GM10266 (cell line): ENCODE measurements at regions not wholly inside any gene's neighbourhood (a gene's known extent, or its start where the extent isn't known, plus 50 kb on each side); places are given as distances from the start of the nearest gene placed in this dataset.

ENCODE experiments used
- DNase-seq: peaks from one replicate; pipeline ENCODE4 v3.0.0; 2012; ENCODE audit errors: extremely low spot score
- CTCF ChIP-seq: IDR thresholded peaks from 2 replicates; pipeline ENCODE4 v1.5.1; 2012; ENCODE audit warnings: mild to moderate bottlenecking, low read depth; ENCODE audit not compliant: control insufficient read depth, insufficient read depth; ENCODE audit errors: missing control alignments

- no peak for DNase-seq
- TF ChIP-seq CTCF: no peak
These were observed 440.2 kb downstream of the TBC1D32 start for GRCh38 chr6:120894077-120894476.

GRCh38 chr6:120876931-120877330, 457.3 kb downstream of the TBC1D32 start:
- no peak for TF ChIP-seq CTCF
- no peak for DNase-seq

DNA sequence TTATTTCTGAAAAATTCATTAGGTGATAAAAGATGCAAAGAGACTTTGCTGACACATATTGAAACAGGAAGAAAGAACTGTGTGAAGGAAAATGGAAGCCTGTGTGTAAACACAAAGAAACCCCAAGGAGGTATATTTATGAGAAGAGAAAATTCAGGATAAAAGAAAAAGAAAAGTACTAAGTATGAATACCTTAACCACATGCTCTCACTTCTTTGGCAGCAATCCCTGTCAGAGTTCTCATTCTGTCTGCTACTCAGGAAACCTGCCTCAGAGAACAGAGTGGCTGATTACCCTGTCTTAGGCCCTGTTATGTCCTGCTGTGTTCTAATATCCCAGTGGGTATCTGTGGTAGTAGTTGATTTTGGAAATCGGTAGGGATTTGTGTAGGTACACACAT, 457.9 kb downstream of the TBC1D32 start:
- TF ChIP-seq CTCF: no peak
- DNase-seq: no peak

DNA sequence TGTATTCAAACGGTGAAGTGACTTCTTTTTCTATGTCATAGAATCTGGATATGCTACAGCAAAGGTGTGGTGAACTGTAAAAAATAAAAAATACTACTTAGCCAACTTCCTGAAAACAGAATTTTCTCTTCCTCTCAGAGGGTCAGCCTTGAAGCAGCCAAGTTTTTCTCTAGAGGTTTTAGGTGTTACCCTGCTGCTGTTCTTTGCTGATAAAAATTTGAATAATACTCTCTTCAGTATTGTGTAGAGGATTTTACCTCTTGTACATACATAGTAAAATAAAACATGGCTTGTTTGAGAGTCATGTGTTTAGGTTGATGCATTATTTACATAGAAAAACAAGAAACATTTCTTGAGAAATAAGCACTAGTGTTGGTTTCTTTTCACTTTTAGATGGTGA, 458.4 kb downstream of the TBC1D32 start:
- no peak for TF ChIP-seq CTCF
- DNase-seq: no peak

GRCh38 chr6:120874422-120874821, 459.9 kb downstream of the TBC1D32 start:
- DNase-seq: no peak
- TF ChIP-seq CTCF: no peak

DNA sequence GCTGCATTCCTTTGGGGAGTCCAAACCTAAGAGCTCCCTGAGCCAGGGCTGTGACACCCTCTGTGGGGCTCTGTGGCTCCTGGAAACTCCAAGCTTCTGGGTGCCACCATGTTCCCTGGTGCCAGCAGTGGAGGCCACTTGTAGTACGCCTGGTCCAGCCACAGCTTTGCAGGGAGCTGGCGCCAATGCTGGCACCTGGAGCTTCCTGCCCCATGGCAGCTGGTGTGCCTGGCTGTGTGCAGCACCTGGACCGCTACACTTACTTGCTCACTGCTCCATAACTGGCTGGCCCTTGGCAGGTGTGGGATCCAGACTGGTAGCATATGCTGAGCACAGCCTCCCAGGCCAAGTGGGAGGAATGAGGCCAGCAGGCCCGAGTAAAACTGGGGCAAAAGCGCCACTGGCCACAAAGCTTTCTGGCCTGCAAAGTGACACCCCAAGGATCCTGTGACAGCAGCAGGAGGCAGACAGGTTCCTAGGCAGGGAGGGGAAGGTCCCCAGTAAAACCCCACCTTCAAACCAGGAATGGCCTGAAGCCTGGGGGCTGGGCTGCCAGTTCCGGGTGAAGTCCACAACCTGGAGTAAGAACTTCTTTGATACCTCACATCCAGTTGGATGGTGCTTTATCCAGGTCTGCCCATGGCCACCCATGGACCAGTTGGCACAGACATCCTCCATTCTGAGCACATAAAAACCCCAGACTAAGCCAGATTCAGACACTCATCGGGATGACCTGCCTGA, 461.0 kb downstream of the TBC1D32 start:
- TF ChIP-seq CTCF: no peak

DNA sequence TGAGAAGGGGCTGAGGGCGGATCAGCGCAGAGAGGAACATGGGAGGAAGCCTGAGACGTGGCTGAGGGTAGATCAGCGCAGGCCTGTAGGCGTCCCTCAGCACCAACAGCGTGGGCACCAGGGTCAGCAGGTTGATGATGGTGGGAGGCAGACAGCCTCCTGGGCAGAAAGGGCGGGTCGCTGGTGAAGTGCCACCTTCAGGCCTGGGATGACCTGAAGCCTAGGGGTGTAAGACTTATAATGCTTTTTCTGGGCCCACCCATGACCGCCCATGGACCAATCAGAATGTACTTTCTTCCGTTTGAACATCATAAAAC, 462.1 kb downstream of the TBC1D32 start:
- DNase-seq: no peak
- TF ChIP-seq CTCF: no peak

More for the DNA sequence above, 461.0 kb downstream of the TBC1D32 start:
- no peak for DNase-seq
